CD4-positive, CD25-positive, alpha-beta regulatory T cell (primary cell): ENCODE measurements at regions not wholly inside any gene's neighbourhood (a gene's known extent, or its start where the extent isn't known, plus 50 kb on each side); places are given as distances from the start of the nearest gene placed in this dataset.
"Not testable (repeated sequence)": the region's sequence is repeated elsewhere in the genome, so short reads cannot be mapped to it uniquely, and the experiment has no call there.

ENCODE experiments used
- ATAC-seq, 2 donors: fragments of 150-1000 bp; cut with Tn5 transposase; one replicate each; pipeline ENCODE4 v1.10.0; 2021; ENCODE audit warnings: low read depth in 2 of 2, moderate number of reproducible peaks in 2 of 2, moderate library complexity in 1 of 2
- DNase-seq, 3 donors: peaks; one replicate each; pipeline versions ENCODE4 v3.0.0 to v3.0.0-alpha.2; 2012 to 2022; ENCODE audit warnings: mixed read lengths in 1 of 3
- H3K27ac ChIP-seq: one replicate; pipeline ENCODE4 v1.7.0; 2013; ENCODE audit warnings: mild to moderate bottlenecking, low read length; ENCODE audit not compliant: insufficient read depth, poor library complexity, severe bottlenecking
- H3K27me3 ChIP-seq: one replicate; pipeline ENCODE4 v1.7.0; 2013; ENCODE audit warnings: low read length; ENCODE audit not compliant: control insufficient read depth, insufficient read depth
- H3K36me3 ChIP-seq: one replicate; pipeline ENCODE4 v1.7.0; 2013; ENCODE audit warnings: mild to moderate bottlenecking, low read length, moderate library complexity; ENCODE audit not compliant: control insufficient read depth, insufficient read depth
- H3K4me1 ChIP-seq: 2 replicates; pipeline ENCODE4 v1.7.0; 2013; ENCODE audit warnings: mild to moderate bottlenecking, low read length; ENCODE audit not compliant: insufficient read depth, control insufficient read depth, poor library complexity, severe bottlenecking
- H3K4me3 ChIP-seq: one replicate; pipeline ENCODE4 v1.7.0; 2013; ENCODE audit warnings: low read depth, mild to moderate bottlenecking, low read length, moderate library complexity
- H3K9me3 ChIP-seq, 2 experiments: 1 replicate in 1 of 2; 2 replicates in 1 of 2; pipeline ENCODE4 v1.7.0; 2013; ENCODE audit warnings: low read length in 2 of 2, mild to moderate bottlenecking in 1 of 2, moderate library complexity in 1 of 2; ENCODE audit not compliant: control insufficient read depth in 2 of 2
- H3K27ac Mint-ChIP-seq, 3 donors: one replicate each; pipeline ENCODE4 v1.8.0; 2020 to 2022; ENCODE audit warnings: mild to moderate bottlenecking in 3 of 3, mixed read lengths in 3 of 3, moderate library complexity in 2 of 3
- H3K27me3 Mint-ChIP-seq: one replicate; pipeline ENCODE4 v1.8.0; 2022; ENCODE audit warnings: mild to moderate bottlenecking, mixed read lengths
- H3K36me3 Mint-ChIP-seq: one replicate; pipeline ENCODE4 v1.8.0; 2020; ENCODE audit warnings: mixed read lengths
- H3K4me1 Mint-ChIP-seq, 4 donors: one replicate each; pipeline ENCODE4 v1.8.0; 2020 to 2022; ENCODE audit warnings: mixed read lengths in 4 of 4, mild to moderate bottlenecking in 1 of 4
- H3K4me3 Mint-ChIP-seq, 4 donors: one replicate each; pipeline ENCODE4 v1.8.0; 2020 to 2022; ENCODE audit warnings: mild to moderate bottlenecking in 4 of 4, mixed read lengths in 4 of 4, moderate library complexity in 3 of 4
- H3K9me3 Mint-ChIP-seq, 7 donors: one replicate each; pipeline ENCODE4 v1.8.0; 2020 to 2022; ENCODE audit warnings: mixed read lengths in 7 of 7, mild to moderate bottlenecking in 3 of 7, moderate library complexity in 2 of 7

DNA sequence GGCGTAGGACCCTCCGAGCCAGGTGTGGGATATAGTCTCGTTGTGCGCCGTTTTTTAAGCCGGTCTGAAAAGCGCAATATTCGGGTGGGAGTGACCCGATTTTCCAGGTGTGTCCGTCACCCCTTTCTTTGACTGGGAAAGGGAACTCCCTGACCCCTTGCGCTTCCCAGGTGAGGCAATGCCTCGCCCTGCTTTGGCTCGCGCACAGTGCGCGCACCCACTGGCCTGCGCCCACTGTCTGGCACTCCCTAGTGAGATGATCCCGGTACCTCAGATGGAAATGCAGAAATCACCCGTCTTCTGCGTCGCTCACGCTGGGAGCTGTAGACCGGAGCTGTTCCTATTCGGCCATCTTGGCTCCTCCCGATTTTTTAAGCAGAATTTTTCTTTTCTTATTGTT, 323.9 kb downstream of the NUF2 start:
- ATAC-seq, H3K27me3 ChIP-seq, H3K27ac ChIP-seq, H3K9me3 ChIP-seq, H3K27ac Mint-ChIP-seq, H3K4me1 Mint-ChIP-seq, H3K27me3 Mint-ChIP-seq, H3K4me1 ChIP-seq, H3K36me3 ChIP-seq, DNase-seq, H3K4me3 Mint-ChIP-seq, H3K36me3 Mint-ChIP-seq, H3K4me3 ChIP-seq: not testable (repeated sequence)
- H3K9me3 Mint-ChIP-seq = peaks cover 0 to 11% (median 4%) of the 10 kb centered on the region in 7 donors

DNA sequence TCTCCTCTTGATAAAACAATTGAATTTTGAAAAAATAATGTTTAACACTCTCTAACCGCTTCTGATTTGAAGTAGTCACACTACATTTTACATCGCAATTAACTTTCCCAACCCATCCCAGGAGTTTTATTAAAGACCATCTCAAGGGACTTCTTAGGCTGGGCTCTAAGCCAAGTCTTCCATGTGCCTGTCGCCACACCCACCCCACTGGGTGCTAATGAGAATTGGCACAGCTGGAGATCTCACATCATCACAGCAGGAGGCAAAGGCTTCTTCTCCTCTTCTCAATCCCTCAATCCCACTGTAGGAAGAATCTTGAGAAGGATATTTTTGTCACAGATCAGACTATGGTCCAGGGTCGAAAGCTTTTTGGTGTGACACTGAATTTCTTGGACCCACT, 328.9 kb downstream of the NUF2 start:
- DNase-seq (no peak), ATAC-seq (no peak)
- no peak overlapping the region for H3K27ac ChIP-seq
- Mint-ChIP-seq H3K27ac (no peak overlapping the region), H3K27me3 (no peaks in the 10 kb centered on the region), H3K4me3 (no peak overlapping the region), H3K4me1 (no peaks in the 10 kb centered on the region), H3K36me3 (no peaks in the 10 kb centered on the region), H3K9me3 (peaks cover 0 to 11% (median 4%) of the 10 kb centered on the region in 7 donors)
- H3K36me3 ChIP-seq = no peaks in the 10 kb centered on the region
- H3K27me3 ChIP-seq = no peaks in the 10 kb centered on the region
- H3K9me3 ChIP-seq = no peaks in the 10 kb centered on the region
- H3K4me3 ChIP-seq = no peak overlapping the region
- no peaks in the 10 kb centered on the region for H3K4me1 ChIP-seq

DNA sequence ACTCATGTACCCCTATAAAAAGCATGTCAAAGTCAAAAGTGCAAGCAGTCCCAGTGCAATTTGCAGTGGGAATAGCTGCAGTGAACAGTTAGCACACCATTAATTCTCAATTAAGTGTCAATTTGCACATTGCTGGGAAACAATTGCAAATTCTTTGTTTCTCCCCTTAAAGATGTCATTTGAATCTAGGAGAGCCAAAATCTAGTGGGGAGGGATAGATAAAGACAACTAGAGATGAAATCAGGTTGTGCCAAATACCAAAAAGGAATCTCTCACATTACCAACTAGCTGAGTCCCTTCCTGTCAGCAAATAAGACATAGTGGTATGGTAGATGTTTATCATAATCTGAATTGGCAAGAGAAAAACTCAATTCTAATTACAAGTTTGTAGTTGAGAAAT, 330.7 kb downstream of the NUF2 start:
- no peaks in the 10 kb centered on the region for H3K4me1 Mint-ChIP-seq
- Histone ChIP-seq H3K27ac (no peak overlapping the region), H3K36me3 (no peaks in the 10 kb centered on the region), H3K27me3 (no peaks in the 10 kb centered on the region), H3K4me3 (no peak overlapping the region), H3K9me3 (no peaks in the 10 kb centered on the region), H3K4me1 (no peaks in the 10 kb centered on the region)
- no peak for ATAC-seq
- no peaks in the 10 kb centered on the region for H3K27me3 Mint-ChIP-seq
- peaks cover 0 to 6% (median 0%) of the 10 kb centered on the region in 7 donors for H3K9me3 Mint-ChIP-seq
- no peaks in the 10 kb centered on the region for H3K36me3 Mint-ChIP-seq
- no peak for DNase-seq
- no peak overlapping the region for H3K4me3 Mint-ChIP-seq
- H3K27ac Mint-ChIP-seq = no peak overlapping the region

DNA sequence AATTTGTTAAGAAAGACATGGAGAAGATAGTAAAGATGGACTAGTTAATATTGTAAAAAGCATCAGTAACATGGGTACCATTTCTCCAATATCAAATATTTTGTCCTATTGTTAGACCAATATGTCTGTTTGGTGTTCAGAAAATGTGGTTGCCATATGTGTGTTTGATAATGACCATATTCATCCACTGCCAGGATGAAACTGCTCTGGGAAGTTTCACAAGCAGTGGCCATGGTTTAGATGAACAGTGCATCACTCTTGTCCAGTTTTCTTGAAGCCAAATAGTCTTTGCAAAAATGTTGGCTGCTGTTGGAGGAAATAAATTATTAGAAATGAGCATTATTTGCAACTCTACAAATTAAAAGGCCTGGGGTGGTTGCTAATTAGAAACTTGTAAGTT, 333.8 kb downstream of the NUF2 start:
- Mint-ChIP-seq H3K4me1 (no peaks in the 10 kb centered on the region), H3K27ac (no peak overlapping the region), H3K4me3 (no peak overlapping the region), H3K9me3 (peaks cover 0 to 7% (median under 1%) of the 10 kb centered on the region in 7 donors), H3K27me3 (peaks cover 4% of the 10 kb centered on the region), H3K36me3 (no peaks in the 10 kb centered on the region)
- H3K27me3 ChIP-seq = no peaks in the 10 kb centered on the region
- no peak for DNase-seq
- H3K9me3 ChIP-seq = no peaks in the 10 kb centered on the region
- no peaks in the 10 kb centered on the region for H3K36me3 ChIP-seq
- no peak overlapping the region for H3K4me3 ChIP-seq
- no peak overlapping the region for H3K27ac ChIP-seq
- H3K4me1 ChIP-seq = no peaks in the 10 kb centered on the region
- ATAC-seq = no peak

DNA sequence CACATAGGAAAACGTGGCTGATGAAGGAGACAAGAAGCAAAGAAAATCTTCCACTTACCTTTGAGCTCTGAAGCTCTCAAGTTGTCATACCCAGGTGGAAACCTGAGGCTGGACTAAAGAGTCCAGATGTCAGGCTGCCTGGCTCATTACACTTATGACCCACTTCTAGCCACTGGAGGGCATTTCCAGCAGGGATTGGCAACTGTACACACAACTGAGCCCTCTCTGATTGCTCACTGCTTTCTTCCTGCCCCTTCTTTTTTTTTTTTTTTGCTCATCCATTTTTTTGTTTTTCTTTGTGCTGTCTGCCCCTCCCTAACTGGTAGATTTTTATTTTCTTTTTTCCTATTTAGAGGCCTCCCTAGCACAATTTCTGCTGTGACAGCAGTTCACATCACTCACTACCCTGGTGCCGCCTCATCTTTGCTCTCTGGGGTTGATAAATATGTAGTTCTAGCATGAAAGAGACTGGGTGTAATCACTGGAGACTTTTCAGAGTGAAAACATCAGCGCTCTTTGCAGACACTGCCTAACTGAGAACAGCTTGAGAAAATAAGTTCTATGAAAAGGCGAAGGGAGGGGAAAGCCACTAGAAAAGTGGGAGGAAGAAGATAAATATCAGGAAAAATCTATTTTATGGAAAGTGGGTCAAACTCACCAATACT, 334.5 kb downstream of the NUF2 start:
- Mint-ChIP-seq H3K36me3 (no peaks in the 10 kb centered on the region), H3K4me3 (no peak overlapping the region), H3K27ac (no peak overlapping the region), H3K4me1 (no peaks in the 10 kb centered on the region), H3K9me3 (peaks cover 0 to 7% (median 0%) of the 10 kb centered on the region in 7 donors), H3K27me3 (peaks cover 4% of the 10 kb centered on the region)
- H3K27ac ChIP-seq = no peak overlapping the region
- no peaks in the 10 kb centered on the region for H3K36me3 ChIP-seq
- no peak overlapping the region for H3K4me3 ChIP-seq
- no peaks in the 10 kb centered on the region for H3K27me3 ChIP-seq
- ATAC-seq = no peak
- H3K4me1 ChIP-seq = no peaks in the 10 kb centered on the region
- no peaks in the 10 kb centered on the region for H3K9me3 ChIP-seq
- DNase-seq = no peak

DNA sequence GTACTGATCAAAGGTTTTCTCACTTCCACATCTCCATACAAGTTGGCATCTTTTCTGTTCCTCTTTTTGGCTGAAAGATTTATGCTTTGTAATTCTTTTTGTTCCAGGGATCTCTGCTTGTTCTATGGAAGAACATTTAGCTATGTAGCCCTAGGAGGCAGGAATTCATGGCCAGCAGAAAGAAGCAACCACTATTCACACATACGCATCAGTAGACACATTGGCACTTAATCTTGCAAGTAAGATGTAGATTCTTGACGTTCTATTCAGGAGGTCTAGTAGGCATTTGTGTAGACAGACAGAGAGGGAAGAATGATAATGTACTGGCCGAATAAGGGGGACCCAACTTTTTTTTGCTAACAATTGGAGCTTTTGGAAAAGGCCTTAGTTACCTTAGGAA, 336.0 kb downstream of the NUF2 start:
- H3K4me1 ChIP-seq = no peaks in the 10 kb centered on the region
- Mint-ChIP-seq H3K9me3 (peaks cover 0 to 7% (median 0%) of the 10 kb centered on the region in 7 donors), H3K36me3 (no peaks in the 10 kb centered on the region), H3K27ac (no peak overlapping the region), H3K4me1 (no peaks in the 10 kb centered on the region), H3K27me3 (peaks cover 4% of the 10 kb centered on the region), H3K4me3 (no peak overlapping the region)
- no peaks in the 10 kb centered on the region for H3K27me3 ChIP-seq
- ATAC-seq (no peak), DNase-seq (no peak)
- H3K27ac ChIP-seq = no peak overlapping the region
- no peaks in the 10 kb centered on the region for H3K9me3 ChIP-seq
- H3K4me3 ChIP-seq = no peak overlapping the region
- H3K36me3 ChIP-seq = no peaks in the 10 kb centered on the region

DNA sequence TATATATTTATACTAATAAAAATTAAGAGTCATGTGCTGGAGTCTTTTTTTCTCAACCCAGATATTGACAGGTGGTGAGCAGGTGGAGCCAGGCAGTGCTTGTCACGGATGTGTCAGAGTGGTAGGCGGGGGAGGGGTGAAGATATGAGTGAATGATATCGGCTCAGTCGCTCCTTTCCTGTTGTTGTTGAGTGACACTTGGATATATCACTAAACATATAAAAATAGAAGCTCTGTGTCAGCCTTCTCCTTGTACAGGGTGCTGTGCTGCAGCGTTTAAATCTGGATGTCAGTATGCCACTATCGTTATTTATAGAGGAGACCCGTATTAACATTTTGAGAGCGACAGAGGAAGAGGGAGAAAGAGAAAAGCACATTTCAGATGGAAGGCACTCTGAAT, 339.6 kb downstream of the NUF2 start:
- Histone ChIP-seq H3K4me1 (no peaks in the 10 kb centered on the region), H3K36me3 (no peaks in the 10 kb centered on the region), H3K27ac (no peak overlapping the region), H3K9me3 (no peaks in the 10 kb centered on the region), H3K4me3 (no peak overlapping the region), H3K27me3 (no peaks in the 10 kb centered on the region)
- ATAC-seq (no peak), DNase-seq (no peak)
- Mint-ChIP-seq H3K36me3 (no peaks in the 10 kb centered on the region), H3K4me3 (no peak overlapping the region), H3K27me3 (peaks cover 4% of the 10 kb centered on the region), H3K4me1 (no peaks in the 10 kb centered on the region), H3K9me3 (peaks cover 0 to 7% (median 2%) of the 10 kb centered on the region in 7 donors), H3K27ac (no peak overlapping the region)

DNA sequence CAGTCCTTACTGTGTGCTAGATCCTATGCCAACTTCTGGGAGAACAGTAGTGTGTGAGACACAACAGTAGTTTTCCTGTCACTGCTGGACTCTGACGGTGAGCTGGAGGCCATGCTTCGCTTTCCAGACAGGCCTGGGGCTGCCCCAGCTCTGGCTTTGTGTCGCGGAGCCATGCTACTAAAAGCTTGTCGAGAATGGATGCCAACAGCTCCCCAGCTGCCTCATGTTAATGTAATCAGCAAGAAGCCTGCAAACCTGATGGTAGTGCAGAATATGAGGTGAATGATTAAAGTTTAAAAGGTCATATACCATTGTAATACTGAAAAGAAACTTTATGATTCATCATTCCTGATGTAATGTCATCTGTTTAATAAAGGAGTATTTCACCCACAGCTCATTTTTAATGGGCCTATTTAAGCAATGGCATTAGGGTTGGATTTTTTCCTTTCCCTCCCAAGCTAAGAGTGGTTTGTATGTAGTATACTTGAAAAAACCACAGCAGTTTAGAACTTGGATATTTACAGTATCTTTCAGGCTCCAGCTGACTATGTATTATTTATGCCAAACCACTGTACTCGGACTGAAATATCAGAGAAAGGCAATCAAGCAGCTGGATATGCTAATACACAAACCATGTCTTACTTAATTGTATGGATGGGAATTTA, 343.0 kb downstream of the NUF2 start:
- Histone ChIP-seq H3K4me3 (no peak overlapping the region), H3K27me3 (no peaks in the 10 kb centered on the region), H3K4me1 (no peaks in the 10 kb centered on the region), H3K9me3 (no peaks in the 10 kb centered on the region), H3K27ac (no peak overlapping the region), H3K36me3 (no peaks in the 10 kb centered on the region)
- Mint-ChIP-seq H3K27ac (no peak overlapping the region), H3K9me3 (peaks cover 0 to 7% (median 2%) of the 10 kb centered on the region in 7 donors), H3K27me3 (peaks cover 4% of the 10 kb centered on the region), H3K4me3 (no peak overlapping the region), H3K4me1 (no peaks in the 10 kb centered on the region), H3K36me3 (no peaks in the 10 kb centered on the region)
- no peak for ATAC-seq
- DNase-seq = no peak
